Liver (tissue), 8 donors: ENCODE measurements at regions not wholly inside any gene's neighbourhood (a gene's known extent, or its start where the extent isn't known, plus 50 kb on each side); places are given as distances from the start of the nearest gene placed in this dataset.

ENCODE experiments used
- DNase-seq: peaks from one replicate; pipeline ENCODE4 v3.0.0-alpha.2; 2017; ENCODE audit warnings: low spot score
- H3K27ac ChIP-seq, 2 donors: one replicate each; pipeline ENCODE4 v1.7.0; 2013; ENCODE audit warnings: inconsistent platforms in 2 of 2, low read length in 2 of 2, control low read depth in 1 of 2, low read depth in 1 of 2, mild to moderate bottlenecking in 1 of 2
- H3K27me3 ChIP-seq, 4 donors: one replicate each; pipeline versions ENCODE4 v1.6.1 to v1.7.0; 2013; ENCODE audit warnings: low read length in 3 of 4, inconsistent platforms in 1 of 4, mild to moderate bottlenecking in 1 of 4, moderate library complexity in 1 of 4; ENCODE audit not compliant: control insufficient read depth in 4 of 4, insufficient read depth in 4 of 4
- H3K36me3 ChIP-seq, 4 donors: one replicate each; pipeline versions ENCODE4 v1.6.1 to v1.7.0; 2013; ENCODE audit warnings: low read length in 3 of 4, mild to moderate bottlenecking in 3 of 4, low read depth in 1 of 4, moderate library complexity in 1 of 4; ENCODE audit not compliant: control insufficient read depth in 4 of 4, insufficient read depth in 3 of 4
- H3K4me1 ChIP-seq, 4 donors: one replicate each; pipeline versions ENCODE4 v1.6.1 to v1.7.0; 2013; ENCODE audit warnings: low read length in 3 of 4, mild to moderate bottlenecking in 3 of 4, moderate library complexity in 1 of 4; ENCODE audit not compliant: control insufficient read depth in 4 of 4, insufficient read depth in 4 of 4
- H3K4me3 ChIP-seq, 3 donors: one replicate each; pipeline versions ENCODE4 v1.6.1 to v1.7.0; 2013; ENCODE audit warnings: low read length in 3 of 3, control low read depth in 1 of 3, low read depth in 1 of 3, mild to moderate bottlenecking in 1 of 3
- H3K9ac ChIP-seq, 2 donors: one replicate each; pipeline ENCODE4 v1.7.0; 2013; ENCODE audit warnings: low read length in 2 of 2, mild to moderate bottlenecking in 2 of 2, moderate library complexity in 2 of 2, control low read depth in 1 of 2, low read depth in 1 of 2
- H3K9me3 ChIP-seq, 4 donors: one replicate each; pipeline versions ENCODE4 v1.6.1 to v1.7.0; 2013; ENCODE audit warnings: low read length in 3 of 4; ENCODE audit not compliant: control insufficient read depth in 4 of 4
- CTCF ChIP-seq: fragments of 150-350 bp; IDR thresholded peaks from 2 replicates; pipeline ENCODE4 v1.5.1; 2017; ENCODE audit warnings: improper control_type of control experiment, low read depth, low read length; ENCODE audit not compliant: missing input control
- EGR1 ChIP-seq, 2 donors: IDR thresholded peaks; 2 replicates each; pipeline ENCODE4 v1.6.1; 2016 to 2018; ENCODE audit warnings: antibody characterized with exemption in 2 of 2, low read depth in 2 of 2
- FOXA1 ChIP-seq: IDR thresholded peaks from 2 replicates; pipeline ENCODE4 v1.6.1; 2016; ENCODE audit warnings: antibody characterized with exemption
- FOXA2 ChIP-seq: IDR thresholded peaks from 2 replicates; pipeline ENCODE4 v1.6.1; 2016; ENCODE audit warnings: antibody characterized with exemption
- GABPA ChIP-seq, 2 donors: IDR thresholded peaks in 1 of 2; conservative IDR thresholded peaks in 1 of 2; 2 replicates each; pipeline ENCODE4 v1.6.1; 2016; ENCODE audit warnings: antibody characterized with exemption in 2 of 2, mild to moderate bottlenecking in 1 of 2, moderate library complexity in 1 of 2
- HNF4A ChIP-seq, 2 donors: conservative IDR thresholded peaks; 2 replicates each; pipeline ENCODE4 v1.6.1; 2016; ENCODE audit warnings: antibody characterized with exemption in 2 of 2, mild to moderate bottlenecking in 2 of 2
- HNF4G ChIP-seq: IDR thresholded peaks from 2 replicates; pipeline ENCODE4 v1.6.1; 2016; ENCODE audit warnings: antibody characterized with exemption
- JUND ChIP-seq, 2 donors: IDR thresholded peaks; 2 replicates each; pipeline ENCODE4 v1.6.1; 2016; ENCODE audit warnings: antibody characterized with exemption in 2 of 2
- MAX ChIP-seq: IDR thresholded peaks from 2 replicates; pipeline ENCODE4 v1.6.1; 2016; ENCODE audit warnings: antibody characterized with exemption
- NR2F2 ChIP-seq: IDR thresholded peaks from 2 replicates; pipeline ENCODE4 v1.6.1; 2016; ENCODE audit warnings: antibody characterized with exemption
- RAD21 ChIP-seq, 2 donors: IDR thresholded peaks; 2 replicates each; pipeline ENCODE4 v1.6.1; 2016; ENCODE audit warnings: antibody characterized with exemption in 2 of 2, mild to moderate bottlenecking in 2 of 2
- REST ChIP-seq: IDR thresholded peaks from 2 replicates; pipeline ENCODE4 v1.6.1; 2016; ENCODE audit warnings: antibody characterized with exemption, mild to moderate bottlenecking
- RXRA ChIP-seq, 2 donors: IDR thresholded peaks; 2 replicates each; pipeline ENCODE4 v1.6.1; 2017 to 2018; ENCODE audit warnings: antibody characterized with exemption in 2 of 2, mild to moderate bottlenecking in 1 of 2
- SP1 ChIP-seq: IDR thresholded peaks from 2 replicates; pipeline ENCODE4 v1.6.1; 2018; ENCODE audit warnings: antibody characterized with exemption, mild to moderate bottlenecking
- TAF1 ChIP-seq: conservative IDR thresholded peaks from 2 replicates; pipeline ENCODE4 v1.6.1; 2016; ENCODE audit warnings: antibody characterized with exemption, mild to moderate bottlenecking
- YY1 ChIP-seq: IDR thresholded peaks from 2 replicates; pipeline ENCODE4 v1.6.1; 2016; ENCODE audit warnings: antibody characterized with exemption, mild to moderate bottlenecking
- ZBTB33 ChIP-seq: IDR thresholded peaks from 2 replicates; pipeline ENCODE4 v1.6.1; 2016; ENCODE audit warnings: antibody characterized with exemption
- WGBS: extraction: QIAGEN DNeasy Blood & Tissue Kit; methylation state at CpG from one replicate; pipeline ENCODE4 v1.1.7; 2013; 5-methylcytosine and 5-hydroxymethylcytosine counted together
- TF ChIP-seq, protein P1 (sequence below): IDR thresholded peaks from 2 replicates; pipeline ENCODE4 v1.6.1; 2016; ENCODE audit warnings: antibody characterized with exemption
- donor health status: healthy.
- donor health status: healthy.
- donor health status: healthy.
- donor health status: healthy.
- donor health status: healthy.

DNA sequence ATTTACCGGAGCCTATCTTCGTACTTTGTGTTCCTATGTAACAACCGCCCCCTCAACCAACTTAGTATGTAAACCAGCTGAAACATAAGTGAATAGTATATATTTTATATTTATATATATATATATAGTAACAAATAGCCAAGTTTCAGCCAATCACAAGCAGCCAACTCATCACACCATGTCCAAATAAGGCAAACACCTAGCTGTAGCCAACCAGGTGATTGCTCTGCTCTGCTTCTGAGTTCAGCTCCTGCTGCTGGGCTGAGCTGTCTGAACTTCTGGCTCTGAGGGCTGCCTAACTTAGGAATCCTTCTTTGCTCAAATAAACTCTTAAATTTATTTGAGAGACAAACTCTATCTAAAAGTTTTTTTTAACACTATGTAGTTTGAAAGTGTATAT, 101.6 kb upstream of the SOX4 start (continued):
- TF ChIP-seq SP1 = no peak
- no peak for TF ChIP-seq GABPA (IDR thresholded peaks at IDR 0.05 in 1 of 2, conservative IDR thresholded peaks at IDR 0.05 in 1 of 2)
- TF ChIP-seq JUND (IDR thresholded peaks at IDR 0.05) = no peak
- no peak for TF ChIP-seq NR2F2
- no peak for TF ChIP-seq EGR1 (IDR thresholded peaks at IDR 0.05; ENCODE audit: low read depth in 2 of 2)
- no peak for TF ChIP-seq YY1

- TF ChIP-seq REST = no peak
- TF ChIP-seq HNF4G = no peak
- TF ChIP-seq MAX = no peak
- TF ChIP-seq SP1 = no peak
- TF ChIP-seq HNF4A (conservative IDR thresholded peaks at IDR 0.05) = no peak
- no peak for TF ChIP-seq NR2F2
- TF ChIP-seq, protein P1, sequence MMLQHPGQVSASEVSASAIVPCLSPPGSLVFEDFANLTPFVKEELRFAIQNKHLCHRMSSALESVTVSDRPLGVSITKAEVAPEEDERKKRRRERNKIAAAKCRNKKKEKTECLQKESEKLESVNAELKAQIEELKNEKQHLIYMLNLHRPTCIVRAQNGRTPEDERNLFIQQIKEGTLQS = no peak
- no peak for TF ChIP-seq FOXA1
- TF ChIP-seq EGR1 (IDR thresholded peaks at IDR 0.05; ENCODE audit: low read depth in 2 of 2) = no peak
- no peak for TF ChIP-seq RAD21 (IDR thresholded peaks at IDR 0.05)
- no peak for TF ChIP-seq GABPA (IDR thresholded peaks at IDR 0.05 in 1 of 2, conservative IDR thresholded peaks at IDR 0.05 in 1 of 2)
- no peak for TF ChIP-seq ZBTB33
- TF ChIP-seq FOXA2 = no peak
- TF ChIP-seq JUND (IDR thresholded peaks at IDR 0.05) = no peak
- TF ChIP-seq TAF1 = no peak
- no peak for TF ChIP-seq YY1
- no peak for TF ChIP-seq RXRA (IDR thresholded peaks at IDR 0.05)
- TF ChIP-seq CTCF = no peak
- Histone ChIP-seq H3K4me1 (no peaks in the 10 kb centered on the region), H3K27ac (no peak overlapping the region), H3K9ac (no peak overlapping the region), H3K36me3 (no peaks in the 10 kb centered on the region), H3K9me3 (no peaks in the 10 kb centered on the region), H3K27me3 (no peaks in the 10 kb centered on the region), H3K4me3 (no peak overlapping the region)
- WGBS = 88% methylated on average over 8 of the region's 8 CpGs
- DNase-seq = no peak
Observed at GRCh38 chr6:21494505-21494904, 99.0 kb upstream of the SOX4 start.
